Keratinocyte (primary cell): ENCODE measurements at regions not wholly inside any gene's neighbourhood (a gene's known extent, or its start where the extent isn't known, plus 50 kb on each side); places are given as distances from the start of the nearest gene placed in this dataset.

Experiments used
- DNase-seq: peaks from one replicate; pipeline ENCODE4 v3.0.0-alpha.2; 2011; ENCODE audit warnings: low read depth, missing footprints, low spot score
- FAIRE-seq: peaks from 2 replicates; lab custom pipeline; 2011; peaks lifted over from hg19 to GRCh38; lab: Jason Lieb, UNC
- H2AFZ ChIP-seq: 2 replicates; pipeline ENCODE4 v1.6.0; 2012; ENCODE audit warnings: low read length, control low read depth, inconsistent platforms; ENCODE audit not compliant: control insufficient read depth
- H3K27ac ChIP-seq: 2 replicates; pipeline ENCODE4 v1.5.1; 2011; ENCODE audit warnings: low read length; ENCODE audit not compliant: control insufficient read depth, insufficient read depth
- H3K27me3 ChIP-seq: 3 replicates; pipeline ENCODE4 v1.6.0; 2011; ENCODE audit warnings: low read length; ENCODE audit not compliant: control insufficient read depth, insufficient read depth; ENCODE audit errors: extremely low read depth
- H3K36me3 ChIP-seq, 2 experiments: 2 replicates in 1 of 2; 3 replicates in 1 of 2; pipeline ENCODE4 v1.5.1; 2011; ENCODE audit warnings: low read length in 2 of 2, mild to moderate bottlenecking in 1 of 2; ENCODE audit not compliant: control insufficient read depth in 2 of 2, insufficient read depth in 2 of 2; ENCODE audit errors: extremely low read depth in 1 of 2
- H3K4me1 ChIP-seq: 3 replicates; pipeline ENCODE4 v1.5.1; 2011; ENCODE audit warnings: low read length; ENCODE audit not compliant: control insufficient read depth, insufficient read depth; ENCODE audit errors: extremely low read depth
- H3K4me2 ChIP-seq: 3 replicates; pipeline ENCODE4 v1.6.0; 2011; ENCODE audit warnings: low read depth, low read length; ENCODE audit not compliant: control insufficient read depth, insufficient read depth; ENCODE audit errors: extremely low read depth
- H3K4me3 ChIP-seq, 3 experiments: fragments of 200-600 bp in 1 of 3; sonication (generic) in 1 of 3; 2 replicates in 2 of 3; 3 replicates in 1 of 3; pipeline ENCODE4 v1.5.1; 2011 to 2016; ENCODE audit warnings: low read length in 3 of 3, mild to moderate bottlenecking in 3 of 3, control low read depth in 2 of 3, inconsistent platforms in 1 of 3, low read depth in 1 of 3, mixed read lengths in 1 of 3, mixed run types in 1 of 3, moderate library complexity in 1 of 3; ENCODE audit not compliant: control insufficient read depth in 2 of 3, insufficient read depth in 2 of 3; ENCODE audit errors: extremely low read depth in 1 of 3
- H3K79me2 ChIP-seq: 2 replicates; pipeline ENCODE4 v1.6.0; 2012; ENCODE audit warnings: low read length; ENCODE audit not compliant: control insufficient read depth, insufficient read depth
- H3K9ac ChIP-seq: 3 replicates; pipeline ENCODE4 v1.6.0; 2011; ENCODE audit warnings: low read length; ENCODE audit not compliant: control insufficient read depth, insufficient read depth; ENCODE audit errors: extremely low read depth
- H3K9me1 ChIP-seq: 3 replicates; pipeline ENCODE4 v1.6.0; 2011; ENCODE audit warnings: low read length; ENCODE audit not compliant: control insufficient read depth, insufficient read depth; ENCODE audit errors: extremely low read depth
- H3K9me3 ChIP-seq: 2 replicates; pipeline ENCODE4 v1.5.1; 2012; ENCODE audit warnings: low read depth, low read length; ENCODE audit not compliant: control insufficient read depth
- H4K20me1 ChIP-seq: 3 replicates; pipeline ENCODE4 v1.6.0; 2011; ENCODE audit warnings: low read length; ENCODE audit not compliant: control insufficient read depth, insufficient read depth; ENCODE audit errors: extremely low read depth
- EZH2 ChIP-seq: IDR thresholded peaks from one replicate; pipeline ENCODE4 v1.6.1; 2012; ENCODE audit warnings: inconsistent platforms, mild to moderate bottlenecking, low read length, moderate library complexity
- dilution Hi-C: fragments of 300-500 bp; cut with MboI; formaldehyde crosslinking; loops from one replicate; pipeline ENCODE4 v1.7.0; 2020; ENCODE audit warnings: low sequenced_read_pairs; ENCODE audit not compliant: extremely low pct_ligation_motif_present
- TF ChIP-seq, protein P1 (sequence below), 3 experiments: IDR thresholded peaks in 1 of 3; conservative IDR thresholded peaks in 1 of 3; optimal IDR thresholded peaks in 1 of 3; 2 replicates in 2 of 3; 3 replicates in 1 of 3; pipeline versions ENCODE3 to v1.5.1; 2011; ENCODE audit warnings: low read length in 3 of 3, mild to moderate bottlenecking in 3 of 3, moderate library complexity in 2 of 3, control low read depth in 1 of 3, inconsistent platforms in 1 of 3; ENCODE audit not compliant: insufficient read depth in 2 of 3; ENCODE audit errors: extremely low read depth in 1 of 3

DNA sequence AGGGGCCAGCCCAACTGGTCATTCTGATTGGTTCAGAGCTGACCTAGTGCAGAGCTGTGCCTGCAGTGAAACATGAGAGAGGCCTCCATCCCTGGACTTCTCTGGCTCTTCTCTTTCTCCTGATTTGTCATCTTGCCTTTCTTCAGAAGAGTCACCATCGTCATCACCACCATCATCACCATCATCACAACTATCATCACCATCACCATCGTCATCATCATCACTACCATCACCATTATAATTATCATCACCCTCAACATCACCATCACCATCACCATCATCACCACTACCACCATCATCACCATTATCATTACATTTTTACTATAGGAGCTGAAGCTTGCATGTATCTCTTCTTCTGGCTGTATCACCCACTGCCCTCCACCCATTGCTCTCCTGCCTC is 94.5 kb upstream of the FAM20A start:
- Histone ChIP-seq H3K36me3 (no peaks in the 10 kb centered on the region), H3K27me3 (no peaks in the 10 kb centered on the region), H3K79me2 (no peaks in the 10 kb centered on the region), H4K20me1 (no peaks in the 10 kb centered on the region), H3K9me1 (no peaks in the 10 kb centered on the region), H3K9ac (no peak overlapping the region), H3K27ac (no peak overlapping the region), H3K4me3 (no peak overlapping the region), H3K9me3 (no peaks in the 10 kb centered on the region), H3K4me1 (peaks cover 14% of the 10 kb centered on the region), H2AFZ (no peak overlapping the region), H3K4me2 (no peak overlapping the region)
- dilution Hi-C loops, result no loop called here
- DNase-seq (no peak), FAIRE-seq (no peak)
- TF ChIP-seq EZH2, result no peak
- TF ChIP-seq, protein P1, sequence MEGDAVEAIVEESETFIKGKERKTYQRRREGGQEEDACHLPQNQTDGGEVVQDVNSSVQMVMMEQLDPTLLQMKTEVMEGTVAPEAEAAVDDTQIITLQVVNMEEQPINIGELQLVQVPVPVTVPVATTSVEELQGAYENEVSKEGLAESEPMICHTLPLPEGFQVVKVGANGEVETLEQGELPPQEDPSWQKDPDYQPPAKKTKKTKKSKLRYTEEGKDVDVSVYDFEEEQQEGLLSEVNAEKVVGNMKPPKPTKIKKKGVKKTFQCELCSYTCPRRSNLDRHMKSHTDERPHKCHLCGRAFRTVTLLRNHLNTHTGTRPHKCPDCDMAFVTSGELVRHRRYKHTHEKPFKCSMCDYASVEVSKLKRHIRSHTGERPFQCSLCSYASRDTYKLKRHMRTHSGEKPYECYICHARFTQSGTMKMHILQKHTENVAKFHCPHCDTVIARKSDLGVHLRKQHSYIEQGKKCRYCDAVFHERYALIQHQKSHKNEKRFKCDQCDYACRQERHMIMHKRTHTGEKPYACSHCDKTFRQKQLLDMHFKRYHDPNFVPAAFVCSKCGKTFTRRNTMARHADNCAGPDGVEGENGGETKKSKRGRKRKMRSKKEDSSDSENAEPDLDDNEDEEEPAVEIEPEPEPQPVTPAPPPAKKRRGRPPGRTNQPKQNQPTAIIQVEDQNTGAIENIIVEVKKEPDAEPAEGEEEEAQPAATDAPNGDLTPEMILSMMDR (optimal IDR thresholded peaks at IDR 0.05 in 1 of 3, IDR thresholded peaks at IDR 0.05 in 1 of 3, conservative IDR thresholded peaks at IDR 0.05 in 1 of 3; ENCODE audit: extremely low read depth in 1 of 3, insufficient read depth in 2 of 3, low read length in 3 of 3), result no peak

DNA sequence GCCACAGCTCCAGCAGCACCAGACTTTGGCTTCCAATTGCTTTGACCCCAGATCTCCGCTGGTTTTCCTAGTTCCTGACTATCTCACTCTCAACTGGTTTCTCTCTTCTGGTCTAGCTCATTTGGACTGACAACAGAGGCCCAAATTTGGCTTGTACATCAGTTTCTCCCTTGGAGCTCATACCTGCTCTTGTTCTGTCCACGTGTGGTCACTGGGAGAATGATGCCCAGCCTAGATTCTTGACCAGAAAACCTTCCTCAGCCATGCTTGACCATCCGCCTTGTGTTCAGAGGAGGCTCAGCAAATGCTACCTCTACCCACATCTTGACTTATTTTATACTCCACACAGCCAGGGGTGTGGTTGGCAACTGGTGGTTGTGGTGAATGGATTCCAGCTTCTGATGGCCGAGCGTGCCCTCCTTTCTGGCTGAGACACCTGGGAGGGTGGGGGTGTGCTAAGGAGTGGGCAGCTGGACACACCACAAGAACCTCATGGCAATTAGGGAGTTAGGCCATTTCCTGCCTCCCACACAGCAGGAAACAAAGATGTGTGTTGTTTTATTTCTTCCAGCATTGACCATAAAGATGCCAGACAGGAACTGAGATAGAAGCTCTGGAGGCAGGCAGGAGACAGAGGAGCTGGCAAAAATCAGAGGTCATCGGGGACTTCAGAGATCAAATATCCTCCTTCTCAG is 93.8 kb upstream of the FAM20A start:
- no peak for FAIRE-seq

More for the DNA sequence above, 93.8 kb upstream of the FAM20A start:
- H3K27ac ChIP-seq, result no peak overlapping the region
- dilution Hi-C loops, result no loop called here
- H3K4me1 ChIP-seq, result peaks cover 14% of the 10 kb centered on the region
- H3K9me3 ChIP-seq, result no peaks in the 10 kb centered on the region
- H3K4me2 ChIP-seq, result no peak overlapping the region
- no peak overlapping the region for H3K4me3 ChIP-seq
- no peaks in the 10 kb centered on the region for H4K20me1 ChIP-seq
- no peaks in the 10 kb centered on the region for H3K79me2 ChIP-seq
- H3K9me1 ChIP-seq, result no peaks in the 10 kb centered on the region
- H3K36me3 ChIP-seq, result no peaks in the 10 kb centered on the region
- TF ChIP-seq, protein P1 (optimal IDR thresholded peaks at IDR 0.05 in 1 of 3, IDR thresholded peaks at IDR 0.05 in 1 of 3, conservative IDR thresholded peaks at IDR 0.05 in 1 of 3; ENCODE audit: extremely low read depth in 1 of 3, insufficient read depth in 2 of 3, low read length in 3 of 3), result no peak
- TF ChIP-seq EZH2, result no peak
- no peak for DNase-seq
- H3K27me3 ChIP-seq, result no peaks in the 10 kb centered on the region
- H2AFZ ChIP-seq, result no peak overlapping the region
- no peak overlapping the region for H3K9ac ChIP-seq
